ENCODE measurements at regions not wholly inside any gene's neighbourhood (a gene's known extent, or its start where the extent isn't known, plus 50 kb on each side); places are given as distances from the start of the nearest gene placed in this dataset.

GRCh38 chr18:60996822-60997221 is 336.4 kb upstream of the CDH20 start:
- POLR2A ChIA-PET (ENCODE audit: unreplicated experiment): no interaction called here
- Histone ChIP-seq H3K9me1 (ENCODE audit: insufficient read depth, low read length) (no peaks in the 10 kb centered on the region), H3K56ac (ENCODE audit: extremely low read depth, insufficient read depth, low read length) (no peak overlapping the region), H3K27ac (ENCODE audit: insufficient read depth, low read length) (no peak overlapping the region), H3K4me2 (ENCODE audit: low read depth, low read length) (no peak overlapping the region), H3K4me3 (ENCODE audit: insufficient read depth, low read depth, low read length) (no peak overlapping the region), H2AK5ac (ENCODE audit: low read depth, low read length) (no peak overlapping the region), H3K18ac (ENCODE audit: low read depth, low read length) (no peak overlapping the region), H3K9ac (ENCODE audit: low read depth, low read length) (no peak overlapping the region), H2BK20ac (ENCODE audit: low read depth, low read length) (no peak overlapping the region), H4K8ac (ENCODE audit: low read depth in 2 of 2, low read length in 2 of 2) (no peak overlapping the region), H2BK5ac (ENCODE audit: low read depth, low read length, poor library complexity, severe bottlenecking) (no peak overlapping the region), H3K4me1 (ENCODE audit: control insufficient read depth, insufficient read depth, low read length) (no peaks in the 10 kb centered on the region), H2AK9ac (replicated peaks; ENCODE audit: low read depth, low read length, poor library complexity) (no peak overlapping the region), H2BK15ac (ENCODE audit: low read depth, low read length) (no peak overlapping the region), H2BK120ac (ENCODE audit: low read depth, low read length) (no peak overlapping the region), H4K20me1 (ENCODE audit: insufficient read depth, low read length) (no peaks in the 10 kb centered on the region), H2AFZ (replicated peaks; ENCODE audit: low read length, poor library complexity) (no peak overlapping the region), H3K27me3 (ENCODE audit: control insufficient read depth, insufficient read depth, low read length) (no peaks in the 10 kb centered on the region), H3K14ac (replicated peaks; ENCODE audit: low read depth, low read length) (no peak overlapping the region), H3K4ac (ENCODE audit: low read depth, low read length) (no peak overlapping the region), H3K79me1 (ENCODE audit: low read depth in 1 of 2, low read length in 2 of 2) (no peaks in the 10 kb centered on the region), H3K9me3 (ENCODE audit: control insufficient read depth, insufficient read depth, low read length) (peaks cover 5% of the 10 kb centered on the region), H4K91ac (ENCODE audit: insufficient read depth, low read depth, low read length) (no peak overlapping the region), H3K36me3 (ENCODE audit: control insufficient read depth, insufficient read depth, low read length) (no peaks in the 10 kb centered on the region), H4K5ac (ENCODE audit: low read depth, low read length) (no peak overlapping the region), H3K23ac (ENCODE audit: low read depth, low read length) (no peak overlapping the region)
- CTCF ChIA-PET: no interaction called here
- no TSS peak for BruUV-seq (replicated peaks)
- DNase-seq (no peak), ATAC-seq (ENCODE audit: low read depth) (no peak)
- in situ Hi-C loops (cut with MboI; ENCODE audit: low sequenced_read_pairs) (no loop called here), intact Hi-C loops (cut with micrococcal nuclease) (no loop called here), dilution Hi-C loops (cut with HindIII; ENCODE audit: low sequenced_read_pairs, unreplicated experiment) (no loop called here)
- no peak for TF ChIP-seq NFE2L2 (IDR thresholded peaks at IDR 0.05; ENCODE audit: low read depth, low read length)
- no peak for TF ChIP-seq CEBPB (IDR thresholded peaks at IDR 0.05; ENCODE audit: low read depth, low read length)
- TF ChIP-seq RCOR1 (IDR thresholded peaks at IDR 0.05; ENCODE audit: insufficient replicate concordance, low read length): no peak
- no peak for TF ChIP-seq RAD21 (IDR thresholded peaks at IDR 0.05; ENCODE audit: low read length)
- TF ChIP-seq CHD1 (IDR thresholded peaks at IDR 0.05; ENCODE audit: low read depth, low read length): no peak
- TF ChIP-seq MAZ (IDR thresholded peaks at IDR 0.05; ENCODE audit: borderline replicate concordance, low read depth, low read length): no peak
- no peak for TF ChIP-seq MAFK (IDR thresholded peaks at IDR 0.05; ENCODE audit: low read depth, low read length)
- TF ChIP-seq RFX5 (IDR thresholded peaks at IDR 0.05; ENCODE audit: low read depth, low read length): no peak
- TF ChIP-seq POLR2A (IDR thresholded peaks at IDR 0.05; ENCODE audit: low read depth, low read length): no peak
- no peak for TF ChIP-seq USF2 (IDR thresholded peaks at IDR 0.05; ENCODE audit: low read depth, low read length)
- no peak for TF ChIP-seq BHLHE40 (IDR thresholded peaks at IDR 0.05; ENCODE audit: low read depth, low read length)
- TF ChIP-seq SMC3 (IDR thresholded peaks at IDR 0.05; ENCODE audit: low read depth, low read length): no peak
- no peak for TF ChIP-seq CTCF (conservative IDR thresholded peaks at IDR 0.05; ENCODE audit: low read depth, low read length)
- no peak for TF ChIP-seq FOS (IDR thresholded peaks at IDR 0.05; ENCODE audit: low read depth, low read length)
- TF ChIP-seq MXI1 (IDR thresholded peaks at IDR 0.05; ENCODE audit: borderline replicate concordance, low read depth, low read length): no peak
- no peak for TF ChIP-seq ELK1 (IDR thresholded peaks at IDR 0.05; ENCODE audit: borderline replicate concordance, low read depth, low read length)
- WGBS, 2 experiments (ENCODE audit: extremely low coverage in 2 of 2, insufficient read length in 1 of 2): 87% methylated on average over 3 of the region's 5 CpGs; no CpG with 5 or more reads in 1 of the 2 experiments

All from IMR-90 (cell line).